ENCODE measurements at regions not wholly inside any gene's neighbourhood (a gene's known extent, or its start where the extent isn't known, plus 50 kb on each side); places are given as distances from the start of the nearest gene placed in this dataset.

- no peak for DNase-seq (ENCODE audit: low spot score)
Measured at GRCh38 chr16:13291591-13292333, 390.4 kb downstream of the SHISA9 start.

GRCh38 chr16:13296206-13296605 lies 394.8 kb downstream of the SHISA9 start:
- DNase-seq (ENCODE audit: low spot score) = no peak

- no peak for DNase-seq (ENCODE audit: low spot score)
Measured at GRCh38 chr16:13298666-13299065, 397.3 kb downstream of the SHISA9 start.

- no peak for DNase-seq (ENCODE audit: low spot score)
Measured at GRCh38 chr16:13300066-13300840, 398.9 kb downstream of the SHISA9 start.

GRCh38 chr16:13305019-13305755 lies 403.8 kb downstream of the SHISA9 start:
- DNase-seq (ENCODE audit: low spot score) = no peak

GRCh38 chr16:13306161-13306995 lies 405.0 kb downstream of the SHISA9 start:
- DNase-seq (ENCODE audit: low spot score) = no peak

- DNase-seq (ENCODE audit: low spot score) = no peak
Measured at GRCh38 chr16:13307255-13307654, 405.9 kb downstream of the SHISA9 start.

GRCh38 chr16:13307851-13308250 lies 406.5 kb downstream of the SHISA9 start:
- no peak for DNase-seq (ENCODE audit: low spot score)

- no peak for DNase-seq (ENCODE audit: low spot score)
Measured at GRCh38 chr16:13312063-13312462, 410.7 kb downstream of the SHISA9 start.

GRCh38 chr16:13313351-13313750 lies 412.0 kb downstream of the SHISA9 start:
- no peak for DNase-seq (ENCODE audit: low spot score)

- no peak for DNase-seq (ENCODE audit: low spot score)
Measured at GRCh38 chr16:13314633-13315032, 413.2 kb downstream of the SHISA9 start.

- no peak for DNase-seq (ENCODE audit: low spot score)
Measured at GRCh38 chr16:13315642-13316427, 414.4 kb downstream of the SHISA9 start.

GRCh38 chr16:13322336-13322735 lies 420.9 kb downstream of the SHISA9 start:
- no peak for DNase-seq (ENCODE audit: low spot score)

GRCh38 chr16:13324851-13325250 lies 423.5 kb downstream of the SHISA9 start:
- no peak for DNase-seq (ENCODE audit: low spot score)

- DNase-seq (ENCODE audit: low spot score) = no peak
Measured at GRCh38 chr16:13325396-13325795, 424.0 kb downstream of the SHISA9 start.

- DNase-seq (ENCODE audit: low spot score) = no peak
Measured at GRCh38 chr16:13331918-13332317, 430.5 kb downstream of the SHISA9 start.

- DNase-seq (ENCODE audit: low spot score) = no peak
Measured at GRCh38 chr16:13332713-13333255, 431.4 kb downstream of the SHISA9 start.

- no peak for DNase-seq (ENCODE audit: low spot score)
Measured at GRCh38 chr16:13333336-13333735, 431.9 kb downstream of the SHISA9 start.

GRCh38 chr16:13335879-13336278 lies 434.5 kb downstream of the SHISA9 start:
- no peak for DNase-seq (ENCODE audit: low spot score)

GRCh38 chr16:13336335-13336734 lies 434.9 kb downstream of the SHISA9 start:
- DNase-seq (ENCODE audit: low spot score) = no peak
